ENCODE measurements at regions not wholly inside any gene's neighbourhood (a gene's known extent, or its start where the extent isn't known, plus 50 kb on each side); places are given as distances from the start of the nearest gene placed in this dataset.

- Histone ChIP-seq H3K27me3 (peaks cover 0 to 98% (median 2%) of the 10 kb centered on the region in 4 donors), H3K4me1 (peaks cover 0 to 7% (median 3%) of the 10 kb centered on the region in 3 donors), H3K9me3 (no peaks in the 10 kb centered on the region), H3K27ac (no peak overlapping the region), H3K36me3 (no peaks in the 10 kb centered on the region), H3K4me3 (no peak overlapping the region)
- DNase-seq: no peak
- 55 to 79% methylated on average over 6 to 8 of the region's 8 CpGs for WGBS, 2 donors
- TF ChIP-seq POLR2A (IDR thresholded peaks at IDR 0.05) (no peak), CTCF (IDR thresholded peaks at IDR 0.05) (no peak)
- intact Hi-C loops (cut with DNase I): no loop called here
Observed at GRCh38 chr1:36588972-36589371, 106.3 kb upstream of the CSF3R start.

GRCh38 chr1:36585569-36586548 lies 103.1 kb upstream of the CSF3R start:
- Histone ChIP-seq H3K4me1 (peaks cover 0 to 7% (median 3%) of the 10 kb centered on the region in 3 donors), H3K9me3 (no peaks in the 10 kb centered on the region), H3K27me3 (peaks cover 0 to 96% (median 2%) of the 10 kb centered on the region in 4 donors), H3K36me3 (no peaks in the 10 kb centered on the region), H3K27ac (no peak overlapping the region), H3K4me3 (no peak overlapping the region)
- no peak for TF ChIP-seq POLR2A (IDR thresholded peaks at IDR 0.05)
- no peak for TF ChIP-seq CTCF (IDR thresholded peaks at IDR 0.05)
- DNase-seq: no peak
- WGBS, 2 donors: 18 to 21% methylated on average over 20 to 23 of the region's 24 CpGs
- intact Hi-C loops (cut with DNase I): no loop called here

- 67 to 72% methylated on average over 6 of the region's 6 CpGs for WGBS, 2 donors
- H3K4me1 ChIP-seq: peaks cover 0 to 7% (median 3%) of the 10 kb centered on the region in 3 donors
- TF ChIP-seq POLR2A (IDR thresholded peaks at IDR 0.05) (no peak), CTCF (IDR thresholded peaks at IDR 0.05) (no peak)
- DNase-seq: no peak
- no peak overlapping the region for H3K27ac ChIP-seq
- H3K4me3 ChIP-seq: no peak overlapping the region
- intact Hi-C loops (cut with DNase I): no loop called here
- H3K36me3 ChIP-seq: no peaks in the 10 kb centered on the region
- peaks cover 0 to 93% (median 2%) of the 10 kb centered on the region in 4 donors for H3K27me3 ChIP-seq
- no peaks in the 10 kb centered on the region for H3K9me3 ChIP-seq
Observed at GRCh38 chr1:36584874-36585453, 102.3 kb upstream of the CSF3R start.

GRCh38 chr1:36583980-36584782 lies 101.5 kb upstream of the CSF3R start:
- Histone ChIP-seq H3K9me3 (no peaks in the 10 kb centered on the region), H3K4me1 (peaks cover 0 to 7% (median 3%) of the 10 kb centered on the region in 3 donors), H3K4me3 (no peak overlapping the region), H3K36me3 (no peaks in the 10 kb centered on the region), H3K27ac (no peak overlapping the region), H3K27me3 (peaks cover 0 to 85% (median 2%) of the 10 kb centered on the region in 4 donors)
- 38 to 57% methylated on average over 19 to 20 of the region's 21 CpGs for WGBS, 2 donors
- TF ChIP-seq POLR2A (IDR thresholded peaks at IDR 0.05) (no peak), CTCF (IDR thresholded peaks at IDR 0.05) (no peak)
- no peak for DNase-seq
- intact Hi-C loops (cut with DNase I): no loop called here

Data from esophagus squamous epithelium (tissue), 5 donors.